Stimulated activated CD4-positive, alpha-beta T cell treated with anti-CD3 and anti-CD28 coated beads, Interleukin-2, amount 100 ng/mL, for 4 hours (primary cell): ENCODE measurements at regions not wholly inside any gene's neighbourhood (a gene's known extent, or its start where the extent isn't known, plus 50 kb on each side); places are given as distances from the start of the nearest gene placed in this dataset.

Experiments used
- DNase-seq: peaks from one replicate; pipeline ENCODE4 v3.0.0-alpha.2; 2020; ENCODE audit warnings: low read depth

DNA sequence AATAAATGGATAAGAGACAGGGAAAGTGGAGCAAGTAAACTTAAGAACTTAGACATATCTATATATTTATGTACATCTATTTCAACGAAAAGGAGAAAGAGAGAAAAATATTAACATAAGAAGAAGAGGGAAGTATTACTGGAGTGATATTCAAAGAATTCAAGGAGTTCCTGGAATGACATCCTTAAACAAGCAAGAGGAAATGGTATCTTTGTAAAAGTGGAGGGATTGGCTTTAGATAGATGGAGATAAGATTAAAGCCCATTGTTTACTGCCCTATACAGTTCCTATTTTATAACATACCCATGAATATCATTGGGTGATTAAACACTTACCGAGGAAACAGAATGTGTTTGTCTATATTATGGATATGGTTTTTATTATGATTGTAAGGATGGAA, 1036.3 kb downstream of the TTLL7 start:
- DNase-seq, result no peak

DNA sequence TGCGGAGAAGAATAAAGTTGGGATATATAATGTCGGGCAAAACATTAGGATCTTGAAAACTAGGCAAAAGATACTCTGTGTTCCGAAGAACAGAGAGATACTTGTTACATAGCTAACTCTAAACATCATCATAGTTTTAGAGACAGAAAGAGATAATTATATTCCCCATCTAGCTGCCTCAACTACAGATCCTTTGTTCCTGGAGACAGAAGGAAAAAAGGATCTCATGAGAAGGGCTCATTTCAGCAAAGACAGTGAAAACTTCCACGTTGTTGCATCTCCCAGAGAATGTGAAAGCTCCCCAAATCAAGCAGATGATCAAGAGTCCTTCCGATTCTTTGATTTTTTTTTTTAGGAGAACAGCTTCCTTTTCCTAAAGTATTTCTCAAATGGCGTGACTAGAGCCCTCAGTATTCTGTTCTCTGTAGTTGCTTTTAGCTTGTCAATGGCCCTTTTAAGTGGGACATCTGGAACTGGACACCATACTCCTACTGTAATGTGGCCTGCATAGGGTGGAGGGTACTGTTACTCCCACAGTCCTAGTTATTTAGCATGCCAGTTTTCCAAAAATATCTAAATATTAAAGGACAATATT, 1048.2 kb downstream of the TTLL7 start:
- no peak for DNase-seq

DNA sequence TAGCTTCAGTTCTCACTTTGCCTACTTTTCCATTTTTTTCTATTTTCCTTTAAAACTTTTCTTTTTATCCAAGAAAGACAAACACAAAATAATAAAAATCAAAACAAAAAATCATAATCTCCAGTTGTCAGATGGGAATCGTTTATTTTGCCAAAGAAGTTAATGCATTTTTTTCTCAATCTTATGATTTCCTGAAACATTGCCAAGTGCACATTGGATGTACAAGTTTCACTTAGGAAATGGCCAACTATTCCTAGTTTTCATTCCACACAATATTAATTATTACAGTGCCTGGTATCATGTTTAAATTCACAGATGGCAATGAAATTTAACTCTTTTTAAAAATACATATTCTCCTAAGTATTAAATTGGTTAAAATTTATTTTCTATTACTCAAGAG, 1050.5 kb downstream of the TTLL7 start:
- DNase-seq, result no peak

DNA sequence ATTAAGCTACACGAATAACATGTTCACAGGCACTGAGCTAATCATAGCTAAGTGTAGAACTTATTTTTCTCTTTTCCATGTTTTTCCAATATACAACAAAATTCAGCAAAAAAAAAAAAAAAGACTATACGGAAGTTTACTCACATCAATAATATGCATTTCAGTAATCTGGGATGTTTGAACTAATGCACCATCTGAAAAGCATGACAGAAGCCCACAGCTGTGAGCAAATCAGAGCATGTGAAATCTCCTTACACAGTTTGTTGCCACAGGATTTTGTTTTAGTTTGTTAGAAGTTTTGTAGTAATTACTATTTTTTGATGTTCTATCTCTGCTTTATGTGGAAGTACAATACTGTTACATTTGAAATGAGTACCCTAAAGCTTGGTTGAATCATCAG, 1051.7 kb downstream of the TTLL7 start:
- DNase-seq, result no peak

DNA sequence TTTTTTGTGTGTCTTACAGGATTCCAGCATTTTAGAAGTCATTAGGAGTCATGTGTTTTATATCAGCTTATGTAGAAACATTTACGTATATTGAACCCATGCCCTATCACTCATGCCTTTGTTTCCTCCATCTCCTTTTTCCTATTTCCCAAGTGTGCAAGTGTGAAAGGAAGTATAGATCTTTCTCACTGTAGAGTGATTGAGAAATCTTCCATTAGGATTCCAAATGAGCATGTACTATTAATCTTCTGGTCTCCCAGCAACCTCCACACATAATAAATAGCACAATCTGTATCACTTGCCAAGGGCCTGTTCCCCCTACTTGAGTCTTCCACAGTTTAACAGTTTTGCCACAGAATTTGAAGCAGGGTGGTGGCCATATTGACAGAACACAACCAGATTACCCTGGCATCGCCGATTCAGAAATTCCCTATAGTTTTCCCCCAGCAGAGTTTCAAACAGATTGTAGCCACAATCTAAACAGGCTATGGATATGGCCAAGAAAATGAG, 1052.8 kb downstream of the TTLL7 start:
- no peak for DNase-seq

DNA sequence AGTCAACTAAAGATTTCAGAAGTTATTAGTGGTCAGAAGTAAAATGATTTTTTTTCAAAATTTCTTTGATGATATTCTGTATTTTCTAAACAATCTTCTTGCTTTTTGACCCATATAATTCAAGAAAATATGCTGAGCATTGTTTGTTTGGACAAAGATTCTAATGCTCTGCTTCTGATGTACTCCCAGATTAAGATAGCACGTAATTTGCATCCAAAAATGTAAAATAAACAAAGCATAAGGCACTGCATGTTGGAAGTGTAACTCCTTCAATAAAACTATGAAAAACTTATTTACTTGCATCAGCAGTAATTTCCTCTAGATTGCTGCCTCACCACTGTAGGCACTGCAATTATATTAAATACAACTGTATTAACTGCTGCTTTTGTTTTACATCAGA, 1054.1 kb downstream of the TTLL7 start:
- no peak for DNase-seq

DNA sequence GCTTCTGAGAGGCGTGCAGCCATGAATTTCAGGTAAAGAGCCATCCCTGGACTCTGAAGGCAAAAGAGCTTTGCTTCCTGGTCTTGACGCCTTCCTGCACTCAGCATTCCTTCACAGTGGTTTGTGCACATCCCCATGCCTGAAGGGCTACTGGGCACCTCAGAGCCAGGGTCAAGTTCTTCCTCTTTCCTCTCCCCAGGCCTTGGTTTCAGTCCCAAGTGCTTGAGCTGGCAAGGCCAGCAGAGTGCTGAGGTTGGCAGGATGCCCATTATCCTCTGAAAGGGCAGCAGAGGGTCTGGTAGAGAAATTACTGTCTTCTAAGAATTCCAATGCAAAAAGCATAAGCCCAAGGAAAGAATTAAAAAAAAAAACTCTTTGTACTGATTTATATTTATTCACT, 1064.9 kb downstream of the TTLL7 start:
- DNase-seq, result no peak

DNA sequence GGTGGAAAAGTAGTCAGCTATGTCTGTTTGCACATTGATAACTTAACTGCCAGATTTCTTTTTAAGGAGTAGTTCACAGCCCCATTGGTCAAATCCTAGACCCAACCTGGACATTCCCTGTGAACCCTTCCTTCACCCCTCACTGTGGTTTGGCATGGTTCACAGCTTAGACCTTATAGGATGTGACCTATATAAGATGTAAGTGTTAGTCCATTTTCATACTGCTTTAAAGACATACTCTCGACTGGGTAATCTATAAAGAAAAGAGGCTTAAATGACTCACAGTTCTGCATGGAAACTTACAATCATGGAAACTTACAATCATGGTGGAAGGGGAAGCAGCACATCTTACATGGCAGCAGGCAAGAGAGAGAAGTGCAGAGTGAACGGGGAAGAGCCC, 1066.2 kb downstream of the TTLL7 start:
- DNase-seq, result no peak

DNA sequence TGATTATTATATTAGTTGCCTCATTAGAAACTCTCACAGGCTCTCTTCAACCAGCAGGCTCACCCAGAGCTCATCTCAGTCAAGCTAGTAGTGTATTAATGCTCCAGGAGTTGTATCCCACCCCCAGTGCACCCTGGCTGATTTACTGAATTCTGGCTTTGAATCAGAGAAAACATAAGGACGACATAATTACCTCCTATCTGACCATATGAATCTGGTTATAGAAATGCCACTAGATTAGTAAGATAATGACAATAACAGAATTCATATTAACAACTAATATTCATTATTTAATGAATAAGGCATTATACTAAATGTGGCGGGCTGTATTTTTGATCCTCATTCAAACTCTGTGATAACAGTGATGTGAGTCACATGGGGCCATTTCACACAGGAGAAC, 1066.7 kb downstream of the TTLL7 start:
- no peak for DNase-seq

DNA sequence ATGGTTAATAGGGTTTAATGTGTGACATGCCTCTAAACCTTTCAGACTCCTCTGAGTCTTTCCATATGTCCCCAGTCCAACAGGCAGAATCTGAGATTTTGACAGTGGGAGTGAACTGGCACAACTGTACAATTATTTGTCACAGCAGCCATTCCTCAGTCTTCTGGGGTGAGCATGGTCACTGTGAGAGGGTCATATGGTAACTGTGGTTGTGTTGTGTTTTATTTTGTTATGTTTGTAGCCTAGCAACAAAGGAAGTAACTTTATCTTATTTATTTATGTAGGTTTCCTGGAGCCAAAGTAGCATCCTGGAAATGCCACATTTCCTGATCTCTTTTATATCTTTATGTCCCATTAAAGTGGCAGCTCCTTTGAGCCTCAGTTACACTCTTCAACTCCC, 1067.9 kb downstream of the TTLL7 start:
- no peak for DNase-seq

DNA sequence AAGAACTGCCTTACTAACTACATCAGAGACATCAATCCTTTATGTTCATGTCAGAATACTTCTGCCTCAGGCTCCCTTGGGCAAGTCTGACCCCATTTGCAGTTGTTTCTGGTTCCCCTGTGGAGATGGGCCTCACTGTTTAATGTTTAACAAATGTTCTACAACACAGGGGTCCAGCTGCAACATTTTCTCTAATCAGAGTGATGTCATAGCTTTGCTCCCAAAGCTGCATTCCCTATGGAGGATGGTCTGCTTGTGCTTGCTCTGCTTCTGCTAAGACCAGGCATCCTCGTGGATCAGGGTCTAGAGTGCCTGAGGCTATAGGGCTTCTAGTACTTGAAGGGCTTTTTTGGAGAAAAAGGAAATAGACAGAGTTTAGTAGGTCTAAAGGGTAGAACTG, 1071.2 kb downstream of the TTLL7 start:
- DNase-seq, result no peak

DNA sequence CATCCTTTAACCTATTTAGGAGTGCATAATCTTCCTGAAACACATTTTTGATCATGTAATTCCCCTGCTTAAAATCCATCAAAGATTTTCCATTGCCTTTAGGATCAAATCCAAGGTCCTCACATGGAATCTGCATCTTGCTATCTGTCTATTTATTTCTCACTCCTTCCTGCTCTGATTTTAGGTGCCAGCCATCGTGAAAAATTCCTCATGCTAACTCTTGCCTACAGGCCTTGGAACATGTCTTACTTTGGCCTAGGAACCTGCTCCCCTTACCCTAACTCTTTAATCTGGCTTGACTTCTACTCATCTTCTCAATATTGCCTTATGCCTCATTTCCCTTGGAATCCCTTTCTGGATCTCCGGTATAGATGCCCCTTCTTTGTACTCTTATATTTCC, 1074.3 kb downstream of the TTLL7 start:
- DNase-seq, result no peak

DNA sequence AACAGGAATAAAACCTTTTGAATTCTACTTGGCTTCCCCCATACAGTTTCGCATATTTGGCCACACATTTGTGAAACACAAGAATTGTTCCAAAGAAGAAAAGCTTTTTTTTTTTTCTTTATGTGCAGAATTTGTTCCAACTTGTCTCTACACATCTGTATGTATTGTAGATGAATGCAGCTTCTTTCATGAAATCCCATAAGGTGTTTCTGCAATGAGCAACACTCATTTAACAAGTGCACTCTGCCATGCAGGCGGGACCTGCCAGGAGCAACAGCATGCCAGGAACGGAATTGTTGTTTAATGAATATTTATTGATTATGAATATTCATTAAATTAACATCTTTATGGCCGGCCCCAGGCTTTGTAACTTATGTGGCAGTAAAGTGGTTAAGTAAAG, 1075.0 kb downstream of the TTLL7 start:
- no peak for DNase-seq

DNA sequence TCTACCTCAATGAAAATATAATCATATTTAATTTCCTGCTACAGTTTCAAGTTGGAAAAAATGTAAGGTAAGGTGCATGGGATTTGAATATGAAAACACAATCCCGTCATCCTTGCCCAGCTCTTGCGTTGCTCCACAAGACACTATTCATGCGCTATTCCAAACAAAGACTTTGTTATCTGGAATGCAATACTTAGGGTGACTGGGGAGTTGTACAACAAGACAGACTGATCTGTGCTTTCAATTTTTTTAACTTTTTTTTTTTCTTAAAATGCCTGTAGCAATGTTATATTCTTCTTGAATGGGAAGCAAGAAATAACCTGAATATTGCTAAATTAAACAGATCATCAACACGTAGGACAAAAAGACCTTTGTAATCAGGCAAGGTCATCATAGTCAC, 1077.2 kb downstream of the TTLL7 start:
- no peak for DNase-seq

DNA sequence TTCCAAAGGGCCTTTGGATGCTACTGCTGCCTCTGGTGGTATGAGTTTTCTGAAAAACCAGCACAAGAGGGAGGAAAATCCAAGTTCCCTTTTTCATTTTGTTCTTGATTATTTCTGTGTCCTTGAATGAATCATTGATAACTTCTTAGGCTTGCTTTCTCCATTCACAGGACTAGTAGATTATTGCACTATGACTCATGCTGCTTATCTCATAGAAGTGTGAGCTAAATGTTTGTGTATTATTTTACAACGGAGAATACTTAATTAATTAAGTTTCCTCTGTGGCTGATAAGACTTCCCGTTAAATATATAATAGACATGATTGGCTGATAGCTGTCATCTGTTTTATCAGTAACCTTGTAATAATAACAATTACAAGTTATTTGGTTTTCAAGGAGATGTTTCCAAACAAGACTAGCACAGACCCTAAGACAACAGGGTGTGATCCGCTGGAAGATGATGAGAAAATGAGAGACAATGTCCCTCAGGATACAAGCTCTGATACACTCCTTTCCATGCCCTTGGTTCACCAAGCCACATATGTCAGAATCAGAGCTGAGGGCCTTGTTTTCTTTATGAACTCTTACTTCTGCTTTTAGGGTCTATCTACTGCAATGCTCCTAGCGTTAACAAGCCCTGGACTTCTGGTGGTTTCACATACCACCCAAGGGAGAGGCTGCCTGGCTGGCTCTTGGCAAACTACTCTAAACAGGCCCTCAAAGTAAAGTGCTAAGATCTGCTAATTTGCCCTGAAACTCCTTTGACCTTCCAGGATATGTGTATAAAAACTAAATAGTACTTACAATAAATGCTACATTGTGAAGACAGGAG, 1078.3 kb downstream of the TTLL7 start:
- no peak for DNase-seq

DNA sequence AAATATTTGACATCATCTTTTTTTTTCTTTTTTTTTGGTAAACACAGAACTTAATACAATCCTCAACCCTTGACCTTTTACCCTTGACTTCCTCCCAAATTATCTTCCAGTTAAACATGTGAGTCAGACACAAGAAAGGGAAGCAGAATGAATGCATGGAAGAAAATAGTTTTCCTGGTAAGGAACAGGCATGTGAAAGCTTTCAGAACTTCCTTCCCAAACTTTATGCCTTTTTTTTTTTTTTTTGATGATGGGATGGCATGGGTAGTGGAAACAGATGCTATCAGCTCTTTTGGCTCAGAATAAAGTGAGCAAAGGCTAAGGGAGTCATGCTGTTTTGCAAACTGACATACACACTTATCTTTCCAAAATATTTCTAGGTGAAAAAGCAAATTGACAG, 1079.1 kb downstream of the TTLL7 start:
- no peak for DNase-seq

DNA sequence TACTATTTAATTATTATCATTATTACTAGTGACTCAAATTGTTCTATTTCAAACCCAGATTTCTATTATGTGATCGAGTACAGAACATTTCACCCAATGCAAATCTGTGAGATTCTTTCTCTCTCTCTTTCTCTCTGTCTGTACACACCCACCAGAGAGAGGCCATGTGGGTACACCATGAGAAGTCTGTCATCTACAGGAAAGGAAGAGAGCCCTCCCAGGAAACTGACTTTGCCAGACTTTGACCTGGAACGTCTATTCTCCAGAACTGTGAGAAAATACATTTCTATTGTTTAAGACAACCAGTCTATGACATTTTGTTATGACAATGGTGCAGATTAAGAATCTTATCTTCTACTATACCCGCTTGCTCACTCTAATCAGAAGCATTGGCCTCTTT, 1091.6 kb downstream of the TTLL7 start:
- DNase-seq, result no peak

DNA sequence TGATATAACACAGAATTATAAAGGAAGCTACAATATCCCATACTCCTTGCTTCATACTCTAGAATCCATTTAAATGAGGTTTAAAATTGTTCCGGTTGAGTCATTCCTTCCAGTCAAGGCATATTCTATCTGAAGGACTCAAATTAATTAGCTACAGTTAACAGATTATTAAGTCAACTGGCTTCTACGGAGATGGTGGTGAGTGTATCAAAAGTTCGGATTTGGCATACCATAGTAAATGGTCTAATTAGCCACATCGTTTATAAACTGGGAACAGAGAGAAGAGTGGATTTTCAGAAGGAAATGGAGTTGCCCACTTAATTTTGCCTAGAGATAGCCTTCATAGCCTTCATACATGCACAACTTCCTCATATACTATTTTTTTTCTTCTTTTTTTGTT, 1095.3 kb downstream of the TTLL7 start:
- no peak for DNase-seq

DNA sequence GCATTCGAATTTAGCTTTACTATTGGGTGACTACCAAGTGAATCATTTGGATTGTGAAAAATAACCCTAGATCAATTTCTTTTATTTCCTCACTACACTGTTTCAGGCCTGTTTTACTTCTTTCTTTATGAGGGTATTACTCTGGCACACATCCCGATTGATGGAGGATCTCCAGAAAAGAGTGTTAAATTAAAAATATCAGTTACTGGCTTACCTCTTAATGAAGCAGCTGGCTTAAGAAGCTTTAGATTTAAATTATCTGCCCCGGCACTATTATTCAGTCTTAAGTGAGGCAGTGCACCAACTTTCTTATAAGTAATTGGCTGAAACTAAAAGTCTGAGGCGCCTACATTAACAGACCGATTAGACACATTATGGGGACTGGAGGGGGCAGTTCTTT, 1097.4 kb downstream of the TTLL7 start:
- DNase-seq, result no peak

DNA sequence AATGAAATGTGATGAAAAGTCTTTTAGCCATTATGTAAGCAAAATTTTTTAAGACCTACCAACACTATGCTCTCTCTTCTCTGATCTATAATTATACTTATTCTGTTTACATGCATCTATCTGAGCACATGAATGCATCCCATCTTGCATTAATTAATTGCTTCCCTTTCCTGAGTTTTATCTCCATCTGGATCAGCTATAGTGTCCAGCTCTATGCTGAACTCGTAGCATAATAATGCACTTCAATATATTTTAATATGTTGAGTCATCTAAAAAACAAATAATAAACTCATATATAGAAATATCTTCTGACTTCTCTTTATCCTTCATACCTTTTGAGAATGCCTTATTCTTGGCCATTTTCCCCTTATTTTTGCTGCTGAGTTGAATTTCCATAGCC, 1097.8 kb downstream of the TTLL7 start:
- no peak for DNase-seq

DNA sequence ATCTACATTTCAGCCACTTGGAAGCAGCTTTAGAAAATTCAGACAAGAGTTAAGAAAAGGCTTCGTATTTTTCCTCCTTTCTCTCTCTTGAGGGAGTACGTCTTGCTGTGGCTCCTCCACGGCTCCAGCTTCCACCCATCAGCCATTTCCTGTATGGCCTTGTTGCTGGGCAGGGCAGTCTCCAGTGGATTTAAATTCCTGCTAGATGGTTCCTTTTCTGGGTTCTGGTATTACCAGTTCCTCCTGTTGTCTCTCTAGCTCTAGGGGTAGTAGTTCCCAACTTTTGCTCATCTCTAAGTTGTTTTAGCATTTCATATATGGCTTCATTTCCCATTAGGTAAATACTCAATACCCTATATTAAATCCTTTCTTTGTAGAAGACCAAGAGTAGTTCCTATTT, 1098.3 kb downstream of the ADGRL2 start:
- DNase-seq, result no peak

DNA sequence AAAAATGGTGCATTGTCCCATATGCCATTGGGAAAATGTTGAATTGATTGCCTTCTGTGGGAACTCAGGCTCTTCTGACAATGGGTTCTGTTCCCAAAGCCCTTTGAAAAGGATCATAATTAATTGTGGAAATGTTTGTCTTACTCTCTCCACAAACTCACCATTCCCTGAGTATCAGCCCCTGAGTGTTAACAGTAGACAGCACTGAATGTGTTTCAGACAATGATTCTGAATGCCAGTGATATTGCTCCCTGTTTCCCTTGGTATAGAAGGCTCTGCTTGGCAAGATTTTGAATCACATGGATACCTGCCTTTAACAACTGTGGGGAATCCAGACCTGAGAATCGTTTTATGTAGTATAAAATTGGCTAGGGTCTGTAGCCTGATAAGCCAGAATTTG, 1096.8 kb downstream of the ADGRL2 start:
- no peak for DNase-seq

DNA sequence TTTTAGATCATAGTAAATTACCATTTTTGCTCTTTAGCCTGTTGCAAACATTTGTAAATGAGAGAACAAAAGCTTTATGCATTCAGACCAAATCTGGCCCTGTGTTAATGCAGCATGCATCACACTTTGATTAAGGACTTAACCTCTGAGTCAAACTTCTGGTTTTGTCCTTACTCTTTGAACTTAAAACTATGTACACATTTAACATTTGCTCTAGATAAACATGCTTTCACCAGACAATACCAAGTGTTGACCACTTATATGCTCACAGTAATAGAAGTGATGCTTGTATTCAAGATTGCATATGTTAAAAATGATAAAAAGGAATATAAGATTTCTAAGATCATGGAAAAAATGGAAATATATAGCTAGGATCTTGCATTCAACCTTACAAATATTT, 1095.3 kb downstream of the ADGRL2 start:
- DNase-seq, result no peak

DNA sequence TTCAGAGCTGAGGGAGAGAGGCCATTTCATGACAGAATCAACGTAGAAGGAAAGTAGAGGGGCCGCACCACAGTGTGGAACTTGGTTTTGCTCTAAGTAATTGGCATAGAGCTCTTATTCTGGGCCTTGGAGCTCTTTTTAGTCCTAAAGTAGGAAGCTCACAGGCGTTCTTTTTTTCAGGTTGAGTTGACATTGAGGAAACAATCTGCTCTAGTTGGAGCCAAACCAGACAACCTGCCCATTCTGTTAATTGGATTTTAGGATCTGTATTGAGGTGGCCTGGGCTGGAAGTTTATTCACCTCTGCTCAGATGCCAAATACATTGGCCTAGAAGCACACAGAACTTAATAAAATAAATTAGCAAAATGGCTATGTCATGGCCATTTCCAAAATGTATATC, 1093.9 kb downstream of the ADGRL2 start:
- DNase-seq, result no peak
